Esophagus mucosa (tissue), 1 donor: ENCODE measurements at regions not wholly inside any gene's neighbourhood (a gene's known extent, or its start where the extent isn't known, plus 50 kb on each side); places are given as distances from the start of the nearest gene placed in this dataset.
"Not testable (repeated sequence)": the region's sequence is repeated elsewhere in the genome, so short reads cannot be mapped to it uniquely, and the experiment has no call there.

ENCODE experiments used
- ATAC-seq: fragments of 200-7000 bp; cut with Tn5 transposase; one replicate; pipeline ENCODE4 v1.9.1; 2020
- donor health status: DM: yes; HTN: yes; CAD: no.

- no peak for ATAC-seq
These were observed 649.5 kb upstream of the KCND2 start for GRCh38 chr7:119623427-119623826.

- no peak for ATAC-seq
These were observed 642.5 kb upstream of the KCND2 start for GRCh38 chr7:119630406-119630969.

- not testable (repeated sequence) for ATAC-seq
These were observed 639.2 kb upstream of the KCND2 start for GRCh38 chr7:119633812-119634211.

GRCh38 chr7:119640326-119640725 is 632.6 kb upstream of the KCND2 start:
- no peak for ATAC-seq

- no peak for ATAC-seq
These were observed 632.1 kb upstream of the KCND2 start for GRCh38 chr7:119640861-119641260.

GRCh38 chr7:119643558-119643957 is 629.4 kb upstream of the KCND2 start:
- no peak for ATAC-seq

- no peak for ATAC-seq
These were observed 625.7 kb upstream of the KCND2 start for GRCh38 chr7:119647286-119647685.

- ATAC-seq, result not testable (repeated sequence)
These were observed 624.2 kb upstream of the KCND2 start for GRCh38 chr7:119648752-119649151.

GRCh38 chr7:119660080-119660479 is 612.9 kb upstream of the KCND2 start:
- ATAC-seq, result no peak

- ATAC-seq, result no peak
These were observed 608.4 kb upstream of the KCND2 start for GRCh38 chr7:119664601-119665000.

- ATAC-seq, result no peak
These were observed 607.2 kb upstream of the KCND2 start for GRCh38 chr7:119665796-119666195.

GRCh38 chr7:119681336-119681735 is 591.6 kb upstream of the KCND2 start:
- no peak for ATAC-seq

- no peak for ATAC-seq
These were observed 588.2 kb upstream of the KCND2 start for GRCh38 chr7:119684763-119685162.

GRCh38 chr7:119685906-119686305 is 587.1 kb upstream of the KCND2 start:
- ATAC-seq, result no peak

- ATAC-seq, result no peak
These were observed 584.1 kb upstream of the KCND2 start for GRCh38 chr7:119688831-119689230.

GRCh38 chr7:119692541-119692940 is 580.4 kb upstream of the KCND2 start:
- ATAC-seq, result no peak

GRCh38 chr7:119694506-119694905 is 578.5 kb upstream of the KCND2 start:
- no peak for ATAC-seq

- no peak for ATAC-seq
These were observed 576.6 kb upstream of the KCND2 start for GRCh38 chr7:119696336-119696735.

GRCh38 chr7:119703895-119704294 is 569.1 kb upstream of the KCND2 start:
- ATAC-seq, result no peak

GRCh38 chr7:119706608-119707007 is 566.4 kb upstream of the KCND2 start:
- ATAC-seq, result no peak

GRCh38 chr7:119708891-119709290 is 564.1 kb upstream of the KCND2 start:
- no peak for ATAC-seq

- no peak for ATAC-seq
These were observed 561.9 kb upstream of the KCND2 start for GRCh38 chr7:119711104-119711503.

- no peak for ATAC-seq
These were observed 560.0 kb upstream of the KCND2 start for GRCh38 chr7:119712886-119713462.

GRCh38 chr7:119713606-119714005 is 559.4 kb upstream of the KCND2 start:
- ATAC-seq, result no peak

GRCh38 chr7:119720541-119720940 is 552.4 kb upstream of the KCND2 start:
- ATAC-seq, result no peak
